GM12865 (cell line): ENCODE measurements at regions not wholly inside any gene's neighbourhood (a gene's known extent, or its start where the extent isn't known, plus 50 kb on each side); places are given as distances from the start of the nearest gene placed in this dataset.

Experiments used
- DNase-seq: peaks from one replicate; pipeline ENCODE4 v3.0.0; 2010; ENCODE audit warnings: low read depth
- H3K4me3 ChIP-seq: 2 replicates; pipeline ENCODE4 v1.5.1; 2011; ENCODE audit warnings: mild to moderate bottlenecking, low read depth, low read length, control low read depth
- TF ChIP-seq, protein P1 (sequence below): IDR thresholded peaks from 2 replicates; pipeline ENCODE4 v1.5.1; 2011; ENCODE audit warnings: low read length, control low read depth, low read depth, inconsistent platforms; ENCODE audit not compliant: insufficient read depth; ENCODE audit errors: missing control alignments

GRCh38 chr5:164065266-164065665, 559.8 kb downstream of the MAT2B start:
- TF ChIP-seq, protein P1, sequence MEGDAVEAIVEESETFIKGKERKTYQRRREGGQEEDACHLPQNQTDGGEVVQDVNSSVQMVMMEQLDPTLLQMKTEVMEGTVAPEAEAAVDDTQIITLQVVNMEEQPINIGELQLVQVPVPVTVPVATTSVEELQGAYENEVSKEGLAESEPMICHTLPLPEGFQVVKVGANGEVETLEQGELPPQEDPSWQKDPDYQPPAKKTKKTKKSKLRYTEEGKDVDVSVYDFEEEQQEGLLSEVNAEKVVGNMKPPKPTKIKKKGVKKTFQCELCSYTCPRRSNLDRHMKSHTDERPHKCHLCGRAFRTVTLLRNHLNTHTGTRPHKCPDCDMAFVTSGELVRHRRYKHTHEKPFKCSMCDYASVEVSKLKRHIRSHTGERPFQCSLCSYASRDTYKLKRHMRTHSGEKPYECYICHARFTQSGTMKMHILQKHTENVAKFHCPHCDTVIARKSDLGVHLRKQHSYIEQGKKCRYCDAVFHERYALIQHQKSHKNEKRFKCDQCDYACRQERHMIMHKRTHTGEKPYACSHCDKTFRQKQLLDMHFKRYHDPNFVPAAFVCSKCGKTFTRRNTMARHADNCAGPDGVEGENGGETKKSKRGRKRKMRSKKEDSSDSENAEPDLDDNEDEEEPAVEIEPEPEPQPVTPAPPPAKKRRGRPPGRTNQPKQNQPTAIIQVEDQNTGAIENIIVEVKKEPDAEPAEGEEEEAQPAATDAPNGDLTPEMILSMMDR: no peak
- H3K4me3 ChIP-seq: no peak overlapping the region
- no peak for DNase-seq

DNA sequence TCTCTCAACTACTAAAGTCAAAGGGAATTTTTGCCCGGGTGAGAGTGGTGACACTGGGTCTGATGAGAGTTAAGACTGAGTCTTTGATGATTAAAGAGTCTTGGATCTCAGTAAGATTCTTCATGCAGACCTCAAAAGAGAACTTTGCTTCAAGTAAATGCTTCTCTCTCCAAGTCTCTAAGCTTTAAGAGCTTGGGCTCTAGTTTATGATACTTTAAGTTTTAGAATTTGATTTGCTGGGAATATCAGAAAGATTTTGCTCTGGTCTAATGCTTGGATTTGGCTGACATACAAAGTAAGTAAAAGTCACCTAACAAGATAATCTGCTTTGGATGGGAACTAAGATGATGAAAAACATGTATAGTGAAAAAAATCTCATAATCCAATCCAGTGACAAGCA, 566.3 kb downstream of the MAT2B start:
- H3K4me3 ChIP-seq: no peak overlapping the region
- TF ChIP-seq, protein P1: no peak
- DNase-seq: no peak

DNA sequence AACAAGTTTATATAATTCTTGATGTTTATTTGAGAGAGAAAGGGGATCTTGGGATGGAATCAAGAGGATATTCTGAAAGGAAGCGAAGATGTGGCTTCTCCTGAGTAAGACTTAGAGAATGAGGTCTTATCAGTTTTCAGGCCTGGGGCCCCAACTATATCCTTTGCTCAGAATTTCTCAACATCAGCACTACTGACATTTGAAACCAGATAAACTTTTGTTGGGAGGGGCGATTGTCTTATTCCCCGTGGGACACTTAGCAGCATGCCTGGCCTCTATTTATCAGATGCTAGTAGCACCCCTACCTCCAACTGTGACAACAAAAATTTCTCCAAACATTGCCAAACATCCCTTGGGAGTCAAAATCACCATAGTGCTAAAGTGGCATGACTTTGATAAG, 567.7 kb downstream of the MAT2B start:
- H3K4me3 ChIP-seq: no peak overlapping the region
- TF ChIP-seq, protein P1: no peak
- DNase-seq: no peak

DNA sequence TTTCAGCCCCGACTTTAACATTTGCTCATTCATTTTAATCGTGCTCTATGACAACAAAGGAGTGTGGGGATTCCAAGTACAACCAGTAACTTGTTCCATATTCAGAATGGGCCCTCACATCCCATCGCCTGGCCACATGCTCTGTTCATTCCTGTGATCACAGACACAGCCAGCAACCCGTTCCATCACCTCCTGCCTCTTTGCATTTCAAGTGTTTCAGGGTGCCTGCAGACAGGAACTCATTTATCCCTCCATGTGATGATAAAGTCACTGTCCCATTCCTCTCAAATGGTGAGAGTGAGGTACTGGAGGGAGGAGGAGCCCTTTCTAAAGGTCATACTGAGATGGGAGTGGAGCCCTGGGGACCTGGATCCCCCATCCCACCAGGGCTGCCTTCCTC, 571.1 kb downstream of the MAT2B start:
- no peak for DNase-seq
- TF ChIP-seq, protein P1: no peak

GRCh38 chr5:164090358-164090757, 584.9 kb downstream of the MAT2B start:
- H3K4me3 ChIP-seq: no peak overlapping the region
- DNase-seq: no peak
- TF ChIP-seq, protein P1: no peak

More for the DNA sequence above, 571.1 kb downstream of the MAT2B start:
- no peak overlapping the region for H3K4me3 ChIP-seq

GRCh38 chr5:164091836-164092235, 586.4 kb downstream of the MAT2B start:
- TF ChIP-seq, protein P1: no peak
- no peak for DNase-seq

GRCh38 chr5:164094291-164094690, 588.9 kb downstream of the MAT2B start:
- no peak overlapping the region for H3K4me3 ChIP-seq
- TF ChIP-seq, protein P1: no peak
- no peak for DNase-seq

More at GRCh38 chr5:164091836-164092235, 586.4 kb downstream of the MAT2B start:
- no peak overlapping the region for H3K4me3 ChIP-seq
